ENCODE measurements at regions not wholly inside any gene's neighbourhood (a gene's known extent, or its start where the extent isn't known, plus 50 kb on each side); places are given as distances from the start of the nearest gene placed in this dataset.

DNA sequence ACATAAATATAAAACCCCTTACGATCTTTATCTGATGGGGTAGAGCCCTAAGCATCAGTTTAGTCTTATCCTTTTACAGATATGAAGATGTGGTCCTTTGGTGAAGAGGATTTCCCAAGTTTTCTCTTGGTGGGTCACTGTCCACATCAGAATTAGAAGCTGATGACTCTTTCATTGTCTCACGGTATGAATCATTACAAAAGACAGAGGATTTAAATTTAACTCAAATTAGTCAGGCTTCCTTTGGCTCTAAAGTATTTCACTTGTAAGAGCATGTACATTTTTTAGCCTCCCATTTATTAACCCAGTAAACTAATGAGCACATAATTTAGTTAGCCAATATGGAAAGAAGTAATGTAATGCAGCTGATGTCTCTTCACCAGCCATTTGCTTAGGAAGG is 49.9 kb upstream of the TMEM26 start:
- WGBS (ENCODE audit: low lambda C conversion rate), result 0% methylated on average over 2 of the region's 2 CpGs
- TF ChIP-seq, protein P1, sequence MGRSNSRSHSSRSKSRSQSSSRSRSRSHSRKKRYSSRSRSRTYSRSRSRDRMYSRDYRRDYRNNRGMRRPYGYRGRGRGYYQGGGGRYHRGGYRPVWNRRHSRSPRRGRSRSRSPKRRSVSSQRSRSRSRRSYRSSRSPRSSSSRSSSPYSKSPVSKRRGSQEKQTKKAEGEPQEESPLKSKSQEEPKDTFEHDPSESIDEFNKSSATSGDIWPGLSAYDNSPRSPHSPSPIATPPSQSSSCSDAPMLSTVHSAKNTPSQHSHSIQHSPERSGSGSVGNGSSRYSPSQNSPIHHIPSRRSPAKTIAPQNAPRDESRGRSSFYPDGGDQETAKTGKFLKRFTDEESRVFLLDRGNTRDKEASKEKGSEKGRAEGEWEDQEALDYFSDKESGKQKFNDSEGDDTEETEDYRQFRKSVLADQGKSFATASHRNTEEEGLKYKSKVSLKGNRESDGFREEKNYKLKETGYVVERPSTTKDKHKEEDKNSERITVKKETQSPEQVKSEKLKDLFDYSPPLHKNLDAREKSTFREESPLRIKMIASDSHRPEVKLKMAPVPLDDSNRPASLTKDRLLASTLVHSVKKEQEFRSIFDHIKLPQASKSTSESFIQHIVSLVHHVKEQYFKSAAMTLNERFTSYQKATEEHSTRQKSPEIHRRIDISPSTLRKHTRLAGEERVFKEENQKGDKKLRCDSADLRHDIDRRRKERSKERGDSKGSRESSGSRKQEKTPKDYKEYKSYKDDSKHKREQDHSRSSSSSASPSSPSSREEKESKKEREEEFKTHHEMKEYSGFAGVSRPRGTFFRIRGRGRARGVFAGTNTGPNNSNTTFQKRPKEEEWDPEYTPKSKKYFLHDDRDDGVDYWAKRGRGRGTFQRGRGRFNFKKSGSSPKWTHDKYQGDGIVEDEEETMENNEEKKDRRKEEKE (IDR thresholded peaks at IDR 0.05), result no peak
- FAIRE-seq (no peak), DNase-seq (ENCODE audit: low spot score) (no peak), ATAC-seq (no peak)
- intact Hi-C loops (cut with micrococcal nuclease; ENCODE audit: unreplicated experiment), result no loop called here
- Histone ChIP-seq H3K4me1 (ENCODE audit: insufficient read depth, low read length) (no peaks in the 10 kb centered on the region), H3K27ac (ENCODE audit: extremely low read length, insufficient read depth, low read length) (no peak overlapping the region), H3K9ac (ENCODE audit: insufficient read depth, low read depth, low read length) (no peak overlapping the region), H3K27me3 (ENCODE audit: control insufficient read depth in 1 of 2, insufficient read depth in 2 of 2, low read length in 2 of 2) (no peaks in the 10 kb centered on the region), H3K9me3 (ENCODE audit: low read length) (no peaks in the 10 kb centered on the region), H4K20me1 (ENCODE audit: insufficient read depth, low read length) (no peaks in the 10 kb centered on the region), H3K36me3 (replicated peaks in 1 of 2; ENCODE audit: control insufficient read depth in 1 of 2, insufficient read depth in 2 of 2, low read length in 2 of 2) (no peaks in the 10 kb centered on the region), H2AFZ (ENCODE audit: low read length) (no peak overlapping the region), H3K4me2 (ENCODE audit: low read depth, low read length) (no peak overlapping the region), H3K4me3 (replicated peaks in 1 of 3; ENCODE audit: insufficient read depth in 1 of 3, low read depth in 2 of 3, low read length in 3 of 3) (no peak overlapping the region), H3K79me2 (ENCODE audit: insufficient read depth, low read length) (no peaks in the 10 kb centered on the region)
- ChIA-PET CTCF (ENCODE audit: low intra/inter-chr PET ratio, low total read pairs) (no interaction called here), POLR2A (no interaction called here)
- in situ Hi-C loops (cut with HindIII; ENCODE audit: extremely low pct_ligation_motif_present, low pct_unique_long_range_greater_than_20kb), result no loop called here
- no TSS peak for BruUV-seq (replicated peaks)
